Nephron progenitor cell (in vitro differentiated cells): ENCODE measurements at regions not wholly inside any gene's neighbourhood (a gene's known extent, or its start where the extent isn't known, plus 50 kb on each side); places are given as distances from the start of the nearest gene placed in this dataset.

Source experiments
- DNase-seq: peaks from one replicate; pipeline ENCODE4 v3.0.0; 2021
- H3K27ac Mint-ChIP-seq: 2 replicates; pipeline ENCODE4 v1.8.0; 2021; ENCODE audit warnings: mild to moderate bottlenecking, moderate library complexity, mixed read lengths
- H3K27me3 Mint-ChIP-seq: 2 replicates; pipeline ENCODE4 v1.8.0; 2021; ENCODE audit warnings: mild to moderate bottlenecking, low read depth, mixed read lengths; ENCODE audit not compliant: poor library complexity
- H3K36me3 Mint-ChIP-seq: 2 replicates; pipeline ENCODE4 v1.8.0; 2021; ENCODE audit warnings: low read depth, mixed read lengths
- H3K4me1 Mint-ChIP-seq: 2 replicates; pipeline ENCODE4 v1.8.0; 2021; ENCODE audit warnings: mixed read lengths
- H3K4me3 Mint-ChIP-seq: 2 replicates; pipeline ENCODE4 v1.8.0; 2021; ENCODE audit warnings: mild to moderate bottlenecking, moderate library complexity, mixed read lengths
- H3K9me3 Mint-ChIP-seq: 2 replicates; pipeline ENCODE4 v1.8.0; 2021; ENCODE audit warnings: mild to moderate bottlenecking, moderate library complexity, mixed read lengths
- TF ChIP-seq, protein P1 (sequence below): fragments of 200-600 bp; sonication (generic); IDR thresholded peaks from 2 replicates; pipeline ENCODE4 v1.5.0; 2021; ENCODE audit warnings: antibody characterized with exemption

GRCh38 chr10:130921911-130922440, 389.5 kb downstream of the TCERG1L start:
- no peaks in the 10 kb centered on the region for H3K4me1 Mint-ChIP-seq
- H3K36me3 Mint-ChIP-seq = no peaks in the 10 kb centered on the region
- no peak overlapping the region for H3K27ac Mint-ChIP-seq
- H3K27me3 Mint-ChIP-seq = peaks cover 7% of the 10 kb centered on the region
- DNase-seq = no peak
- TF ChIP-seq, protein P1, sequence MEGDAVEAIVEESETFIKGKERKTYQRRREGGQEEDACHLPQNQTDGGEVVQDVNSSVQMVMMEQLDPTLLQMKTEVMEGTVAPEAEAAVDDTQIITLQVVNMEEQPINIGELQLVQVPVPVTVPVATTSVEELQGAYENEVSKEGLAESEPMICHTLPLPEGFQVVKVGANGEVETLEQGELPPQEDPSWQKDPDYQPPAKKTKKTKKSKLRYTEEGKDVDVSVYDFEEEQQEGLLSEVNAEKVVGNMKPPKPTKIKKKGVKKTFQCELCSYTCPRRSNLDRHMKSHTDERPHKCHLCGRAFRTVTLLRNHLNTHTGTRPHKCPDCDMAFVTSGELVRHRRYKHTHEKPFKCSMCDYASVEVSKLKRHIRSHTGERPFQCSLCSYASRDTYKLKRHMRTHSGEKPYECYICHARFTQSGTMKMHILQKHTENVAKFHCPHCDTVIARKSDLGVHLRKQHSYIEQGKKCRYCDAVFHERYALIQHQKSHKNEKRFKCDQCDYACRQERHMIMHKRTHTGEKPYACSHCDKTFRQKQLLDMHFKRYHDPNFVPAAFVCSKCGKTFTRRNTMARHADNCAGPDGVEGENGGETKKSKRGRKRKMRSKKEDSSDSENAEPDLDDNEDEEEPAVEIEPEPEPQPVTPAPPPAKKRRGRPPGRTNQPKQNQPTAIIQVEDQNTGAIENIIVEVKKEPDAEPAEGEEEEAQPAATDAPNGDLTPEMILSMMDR = no peak
- H3K4me3 Mint-ChIP-seq = no peak overlapping the region
- no peaks in the 10 kb centered on the region for H3K9me3 Mint-ChIP-seq

GRCh38 chr10:130923596-130923995, 387.9 kb downstream of the TCERG1L start:
- H3K9me3 Mint-ChIP-seq = no peaks in the 10 kb centered on the region

GRCh38 chr10:130924138-130924819, 387.2 kb downstream of the TCERG1L start:
- no peaks in the 10 kb centered on the region for H3K36me3 Mint-ChIP-seq
- H3K4me3 Mint-ChIP-seq = no peak overlapping the region
- H3K4me1 Mint-ChIP-seq = no peaks in the 10 kb centered on the region
- peak; percentile 84 for DNase-seq
- TF ChIP-seq, protein P1 = no peak
- H3K9me3 Mint-ChIP-seq = no peaks in the 10 kb centered on the region
- no peak overlapping the region for H3K27ac Mint-ChIP-seq
- peaks cover under 1% of the 10 kb centered on the region for H3K27me3 Mint-ChIP-seq

More at GRCh38 chr10:130923596-130923995, 387.9 kb downstream of the TCERG1L start:
- H3K27ac Mint-ChIP-seq = no peak overlapping the region
- H3K4me1 Mint-ChIP-seq = no peaks in the 10 kb centered on the region
- H3K36me3 Mint-ChIP-seq = no peaks in the 10 kb centered on the region
- H3K27me3 Mint-ChIP-seq = peaks cover 2% of the 10 kb centered on the region
- TF ChIP-seq, protein P1 = no peak
- no peak overlapping the region for H3K4me3 Mint-ChIP-seq
- no peak for DNase-seq

DNA sequence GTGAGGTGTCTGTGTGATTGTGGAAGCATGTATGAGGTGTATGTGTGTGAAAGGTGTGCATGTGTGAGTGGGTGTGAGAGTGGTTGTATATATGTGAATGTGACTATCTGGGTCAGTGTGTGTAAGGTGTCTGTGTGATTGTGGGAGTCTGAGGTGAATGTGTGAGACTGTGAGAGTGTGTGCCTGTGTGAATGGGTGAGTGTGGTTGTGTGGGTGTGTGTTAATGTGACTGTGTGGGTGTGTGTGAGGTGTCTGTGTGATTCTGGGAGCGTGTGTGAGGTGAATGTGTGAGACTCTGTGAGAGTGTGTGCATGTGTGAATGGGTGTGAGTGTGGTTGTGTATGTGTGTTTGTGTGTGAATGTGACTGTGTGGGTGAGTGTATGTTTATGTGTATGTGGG, 385.1 kb downstream of the TCERG1L start:
- peaks cover 7% of the 10 kb centered on the region for H3K27me3 Mint-ChIP-seq
- H3K4me1 Mint-ChIP-seq = no peaks in the 10 kb centered on the region
- TF ChIP-seq, protein P1 = no peak
- DNase-seq = no peak
- H3K9me3 Mint-ChIP-seq = no peaks in the 10 kb centered on the region
- no peaks in the 10 kb centered on the region for H3K36me3 Mint-ChIP-seq
- no peak overlapping the region for H3K27ac Mint-ChIP-seq
- no peak overlapping the region for H3K4me3 Mint-ChIP-seq

DNA sequence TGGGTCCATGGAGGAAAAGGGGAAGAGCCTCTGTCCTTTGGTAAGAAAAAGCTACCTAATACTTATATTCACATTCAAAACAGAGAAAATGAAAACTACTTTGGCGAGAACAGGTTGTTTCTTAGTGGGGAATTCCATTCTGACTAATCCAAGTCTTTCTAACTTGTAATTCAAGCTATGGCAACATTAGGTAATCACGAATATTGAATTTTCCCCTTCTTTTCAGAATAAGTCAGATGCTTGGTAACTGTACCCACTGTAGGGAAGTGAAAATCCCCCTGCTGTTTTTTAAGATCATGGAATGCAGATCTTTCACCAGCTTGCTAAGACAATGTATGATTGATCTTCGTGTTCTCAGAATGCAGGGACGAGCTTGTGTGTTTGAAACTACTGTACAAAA, 384.4 kb downstream of the TCERG1L start:
- Mint-ChIP-seq H3K9me3 (no peaks in the 10 kb centered on the region), H3K4me1 (no peaks in the 10 kb centered on the region), H3K36me3 (no peaks in the 10 kb centered on the region), H3K27ac (no peak overlapping the region), H3K27me3 (peaks cover 7% of the 10 kb centered on the region), H3K4me3 (no peak overlapping the region)
- TF ChIP-seq, protein P1 = no peak
- DNase-seq = no peak

DNA sequence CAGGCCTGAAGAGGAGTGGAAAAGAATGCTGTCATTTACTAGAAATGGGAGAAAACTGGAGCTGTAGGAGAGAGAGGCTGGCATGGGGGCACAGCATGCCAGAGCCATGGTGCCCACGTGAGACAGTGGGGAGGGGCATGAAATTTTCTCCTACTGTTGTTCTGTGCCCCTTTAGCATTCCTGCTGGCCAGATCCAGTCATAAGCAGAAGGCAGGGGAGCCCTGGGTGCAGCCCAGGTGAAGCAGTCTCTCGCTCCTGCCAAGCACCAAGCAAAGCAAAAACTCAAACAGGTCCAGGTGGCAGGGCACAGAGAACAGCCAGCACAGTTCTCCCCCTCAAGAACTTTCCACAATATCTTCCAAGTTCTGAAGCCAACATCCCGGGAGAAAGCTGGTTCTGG, 383.2 kb downstream of the TCERG1L start:
- H3K27ac Mint-ChIP-seq = no peak overlapping the region

More for the DNA sequence above, 383.2 kb downstream of the TCERG1L start:
- DNase-seq = no peak
- TF ChIP-seq, protein P1 = no peak
- no peaks in the 10 kb centered on the region for H3K9me3 Mint-ChIP-seq
- H3K4me1 Mint-ChIP-seq = no peaks in the 10 kb centered on the region
- no peak overlapping the region for H3K4me3 Mint-ChIP-seq
- no peaks in the 10 kb centered on the region for H3K36me3 Mint-ChIP-seq
- H3K27me3 Mint-ChIP-seq = peaks cover 7% of the 10 kb centered on the region
